ENCODE measurements at regions not wholly inside any gene's neighbourhood (a gene's known extent, or its start where the extent isn't known, plus 50 kb on each side); places are given as distances from the start of the nearest gene placed in this dataset.

DNA sequence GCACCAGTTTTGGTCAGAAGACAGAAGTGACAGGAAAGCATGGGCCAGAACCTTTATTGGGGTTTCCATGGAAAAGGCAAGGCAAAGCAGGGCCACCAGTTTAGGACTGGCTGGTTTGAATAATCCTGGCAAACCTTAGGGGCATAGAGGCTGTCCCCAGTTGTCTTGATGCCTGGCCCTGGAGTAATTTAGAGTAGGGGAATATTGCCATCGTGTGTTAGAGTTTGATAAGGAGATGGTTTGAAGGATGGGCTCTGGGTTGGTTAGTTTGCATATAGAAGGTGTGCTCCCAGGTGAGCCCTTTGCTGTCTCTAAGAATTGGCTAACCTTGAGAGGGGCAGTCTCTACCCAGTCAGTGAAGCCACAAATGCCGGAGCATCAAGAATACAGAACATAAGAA lies 79.6 kb downstream of the ZNF777 start:
- TF ChIP-seq EP300 (IDR thresholded peaks at IDR 0.05; ENCODE audit: borderline replicate concordance) (no peak), YY1 (IDR thresholded peaks at IDR 0.05; ENCODE audit: low read depth) (no peak)

Data from Ishikawa (cell line).